ENCODE measurements at regions not wholly inside any gene's neighbourhood (a gene's known extent, or its start where the extent isn't known, plus 50 kb on each side); places are given as distances from the start of the nearest gene placed in this dataset.

GRCh38 chr4:126568652-126569570 is 1063.8 kb upstream of the INTU start:
- no TSS peak for BruUV-seq (replicated peaks)
- Histone ChIP-seq H3K4me1 (ENCODE audit: insufficient read depth, low read length) (no peaks in the 10 kb centered on the region), H3K27me3 (ENCODE audit: control insufficient read depth in 1 of 2, insufficient read depth in 2 of 2, low read length in 2 of 2) (no peaks in the 10 kb centered on the region), H3K4me3 (replicated peaks in 1 of 3; ENCODE audit: insufficient read depth in 1 of 3, low read depth in 2 of 3, low read length in 3 of 3) (no peak overlapping the region), H2AFZ (ENCODE audit: low read length) (no peak overlapping the region), H4K20me1 (ENCODE audit: insufficient read depth, low read length) (no peaks in the 10 kb centered on the region), H3K36me3 (replicated peaks in 1 of 2; ENCODE audit: control insufficient read depth in 1 of 2, insufficient read depth in 2 of 2, low read length in 2 of 2) (no peaks in the 10 kb centered on the region), H3K9ac (ENCODE audit: insufficient read depth, low read depth, low read length) (no peak overlapping the region), H3K4me2 (ENCODE audit: low read depth, low read length) (no peak overlapping the region), H3K9me3 (ENCODE audit: low read length) (no peaks in the 10 kb centered on the region), H3K79me2 (ENCODE audit: insufficient read depth, low read length) (no peaks in the 10 kb centered on the region), H3K27ac (ENCODE audit: extremely low read length, insufficient read depth, low read length) (no peak overlapping the region)
- intact Hi-C loops (cut with micrococcal nuclease; ENCODE audit: unreplicated experiment) (no loop called here), in situ Hi-C loops (cut with HindIII; ENCODE audit: extremely low pct_ligation_motif_present, low pct_unique_long_range_greater_than_20kb) (no loop called here)
- POLR2A ChIA-PET, result no interaction called here
- ATAC-seq (no peak), FAIRE-seq (no peak), DNase-seq (ENCODE audit: low spot score) (no peak)
- CTCF ChIA-PET (ENCODE audit: low intra/inter-chr PET ratio, low total read pairs), result no interaction called here
- TF ChIP-seq RBM22 (optimal IDR thresholded peaks at IDR 0.05; ENCODE audit: low read length) (no peak), ZBTB34 (CRISPR knock-in tag; IDR thresholded peaks at IDR 0.05) (no peak), SMYD3 (CRISPR knock-in tag; IDR thresholded peaks at IDR 0.05) (no peak), NR2C2 (CRISPR knock-in tag; IDR thresholded peaks at IDR 0.05; ENCODE audit: borderline replicate concordance) (no peak), GABPB1 (CRISPR knock-in tag; IDR thresholded peaks at IDR 0.05) (no peak), PHF21A (CRISPR knock-in tag; IDR thresholded peaks at IDR 0.05) (no peak), ZNF407 (CRISPR knock-in tag; IDR thresholded peaks at IDR 0.05; ENCODE audit: not compliant biosample characterization) (no peak), HOMEZ (CRISPR knock-in tag; IDR thresholded peaks at IDR 0.05; ENCODE audit: low read depth) (no peak), DPF2 (CRISPR knock-in tag; IDR thresholded peaks at IDR 0.05; ENCODE audit: borderline replicate concordance, low read depth) (no peak), IRX3 (CRISPR knock-in tag; IDR thresholded peaks at IDR 0.05; ENCODE audit: borderline replicate concordance, low read depth) (no peak)
- 16% methylated on average over 7 of the region's 7 CpGs for WGBS (ENCODE audit: low lambda C conversion rate)
